GM21423 (cell line): ENCODE measurements at regions not wholly inside any gene's neighbourhood (a gene's known extent, or its start where the extent isn't known, plus 50 kb on each side); places are given as distances from the start of the nearest gene placed in this dataset.
"Not testable (repeated sequence)": the region's sequence is repeated elsewhere in the genome, so short reads cannot be mapped to it uniquely, and the experiment has no call there.

ENCODE experiments used
- ATAC-seq: cut with Tn5 transposase; IDR thresholded peaks from one replicate; pipeline ENCODE4 v1.9.1; 2021; ENCODE audit warnings: mild to moderate bottlenecking, moderate library complexity; ENCODE audit not compliant: unreplicated experiment

DNA sequence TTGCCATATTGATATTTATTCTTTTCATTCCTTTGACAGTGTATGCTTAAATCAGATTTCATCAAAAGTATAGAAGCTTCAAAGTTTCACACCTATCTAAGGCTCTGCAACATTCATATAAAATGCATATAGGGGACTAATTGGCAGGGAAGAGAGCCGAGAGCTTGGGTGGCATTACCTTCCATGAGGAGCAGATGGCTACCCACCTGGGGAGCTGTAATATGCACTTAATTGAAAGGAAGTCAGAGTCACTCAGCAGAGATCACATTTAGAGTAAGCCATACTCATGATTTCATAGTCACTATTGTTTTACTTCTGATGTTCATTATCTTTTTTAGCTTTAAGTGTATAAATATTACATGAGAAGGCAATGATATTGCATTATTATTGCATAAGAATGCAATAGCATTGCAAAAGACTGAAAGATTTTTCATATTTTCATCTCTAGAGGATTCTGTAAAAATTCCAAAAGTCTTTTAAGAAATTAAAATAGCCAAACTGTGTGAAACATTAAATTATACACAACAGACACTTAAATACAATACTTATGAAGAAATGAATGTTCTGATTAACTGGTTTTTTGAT is 1305.2 kb downstream of the EPHA7 start:
- no peak for ATAC-seq

DNA sequence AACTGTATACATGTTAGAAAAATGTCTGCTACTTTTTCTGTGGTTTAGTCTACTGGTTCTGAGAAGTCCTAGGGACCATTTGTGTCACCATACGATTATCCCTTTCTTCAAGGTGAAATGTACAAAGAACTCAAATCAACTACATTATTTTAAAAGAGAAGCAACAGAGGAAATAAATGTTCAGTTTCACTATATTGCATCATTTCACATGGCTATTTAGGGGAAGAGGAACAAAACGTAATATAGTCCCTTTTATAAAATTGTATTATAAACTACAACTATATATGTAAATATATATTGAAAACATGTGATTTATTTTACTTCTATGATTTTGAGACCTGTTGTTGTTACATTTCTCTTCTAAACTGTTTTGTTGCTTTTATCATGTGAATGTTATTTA is 1308.0 kb downstream of the EPHA7 start:
- no peak for ATAC-seq

DNA sequence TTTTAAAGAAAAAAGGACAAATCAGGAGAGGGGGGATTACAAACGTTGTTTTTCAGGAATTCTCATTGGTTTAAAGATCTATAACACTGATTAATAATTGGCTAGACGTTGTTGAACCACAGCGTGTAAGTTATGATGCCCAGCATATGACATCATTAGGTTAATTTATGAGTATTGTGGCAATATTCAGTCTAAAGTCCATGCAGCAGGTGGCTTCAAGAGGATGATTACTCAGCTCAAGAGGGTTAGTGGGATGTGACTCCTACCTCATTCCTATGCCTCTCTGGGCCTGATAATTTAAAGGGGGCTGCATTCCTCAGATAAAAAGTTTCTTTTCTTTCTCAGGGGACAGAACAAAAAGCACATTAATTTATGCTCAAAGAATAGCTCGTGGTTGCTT is 1309.0 kb downstream of the EPHA7 start:
- ATAC-seq: no peak

- no peak for ATAC-seq
Observed at GRCh38 chr6:92109956-92110355, 1309.4 kb downstream of the EPHA7 start.

- ATAC-seq: no peak
Observed at GRCh38 chr6:92109256-92109655, 1310.1 kb downstream of the EPHA7 start.

DNA sequence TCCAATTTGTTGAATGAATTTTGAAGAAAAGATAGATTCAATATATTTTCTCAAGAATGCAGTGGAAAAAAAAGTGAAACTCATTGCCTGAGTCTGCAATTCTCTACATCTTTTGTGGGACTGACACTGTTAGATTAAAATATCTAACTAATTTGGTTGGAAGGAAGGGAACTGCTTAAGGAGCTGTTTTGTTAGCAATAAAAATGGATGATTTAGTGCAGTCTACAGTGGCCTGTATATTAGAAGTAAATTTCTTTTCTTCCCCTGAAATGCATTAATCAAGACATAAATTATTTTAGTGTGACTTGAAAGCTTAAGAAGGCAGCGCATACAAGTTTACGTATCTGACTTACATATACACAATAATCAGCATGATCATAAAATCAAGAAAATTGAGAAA is 1332.6 kb downstream of the EPHA7 start:
- ATAC-seq: no peak

- ATAC-seq: not testable (repeated sequence)
Observed at GRCh38 chr6:92083914-92084313, 1335.4 kb downstream of the EPHA7 start.

DNA sequence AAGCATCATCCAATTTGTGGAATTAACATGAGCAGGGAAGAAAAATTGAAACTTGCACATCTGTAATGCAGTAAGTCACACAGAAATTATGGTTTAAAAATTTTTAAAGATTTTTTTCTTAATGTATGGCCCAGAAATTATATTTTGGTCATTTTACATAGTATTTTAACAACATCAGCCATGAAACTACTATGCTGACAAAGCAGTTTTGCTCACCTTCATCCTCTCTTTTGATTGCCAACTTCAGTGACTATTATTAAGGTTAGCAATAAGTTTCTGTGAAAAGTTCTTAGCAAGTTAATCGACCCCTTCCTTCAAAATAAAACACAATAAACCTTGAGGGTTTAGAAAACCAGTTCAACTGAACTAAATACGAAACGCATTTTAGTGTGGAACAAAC is 1347.0 kb downstream of the EPHA7 start:
- ATAC-seq: no peak

- ATAC-seq: no peak
Observed at GRCh38 chr6:92069781-92070180, 1349.6 kb downstream of the EPHA7 start.

DNA sequence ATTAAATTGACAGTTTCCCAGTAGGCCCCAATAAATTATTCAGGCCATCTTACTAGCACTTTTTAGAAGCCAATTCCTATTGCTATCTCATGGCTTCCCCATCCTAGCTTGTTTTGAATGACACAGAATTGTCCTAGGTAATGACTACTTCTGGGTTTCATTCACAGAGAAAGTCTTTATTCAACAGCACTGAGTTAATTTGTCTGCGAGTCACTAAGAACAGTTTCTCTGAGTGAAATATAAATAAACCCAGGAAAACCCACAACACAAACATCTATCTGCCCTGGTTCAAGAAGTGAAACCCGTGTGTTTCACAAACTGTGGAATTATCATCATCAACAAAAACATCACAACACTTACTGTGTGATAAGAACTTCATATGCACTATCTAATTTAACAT is 1366.8 kb downstream of the EPHA7 start:
- no peak for ATAC-seq

GRCh38 chr6:92050216-92050615 is 1369.1 kb downstream of the EPHA7 start:
- ATAC-seq: no peak

DNA sequence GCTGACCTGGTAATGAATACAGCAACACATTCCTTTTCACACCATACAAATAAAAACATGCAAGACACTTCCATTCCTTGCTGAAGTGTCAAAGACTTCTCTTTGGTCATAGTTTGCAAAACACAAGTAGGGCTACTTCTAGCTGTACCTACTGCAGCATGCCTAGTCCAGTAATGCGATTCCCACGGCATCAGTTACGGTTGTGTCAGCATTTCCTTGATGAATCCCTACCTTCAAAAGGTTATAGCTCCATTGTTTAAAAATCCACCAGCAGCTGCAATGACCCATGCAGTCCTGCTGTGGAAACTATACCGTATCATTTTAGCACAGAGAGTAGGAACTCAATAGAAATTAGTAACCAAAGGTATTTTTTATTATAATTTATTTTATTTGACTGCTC is 1371.5 kb downstream of the EPHA7 start:
- ATAC-seq: no peak

DNA sequence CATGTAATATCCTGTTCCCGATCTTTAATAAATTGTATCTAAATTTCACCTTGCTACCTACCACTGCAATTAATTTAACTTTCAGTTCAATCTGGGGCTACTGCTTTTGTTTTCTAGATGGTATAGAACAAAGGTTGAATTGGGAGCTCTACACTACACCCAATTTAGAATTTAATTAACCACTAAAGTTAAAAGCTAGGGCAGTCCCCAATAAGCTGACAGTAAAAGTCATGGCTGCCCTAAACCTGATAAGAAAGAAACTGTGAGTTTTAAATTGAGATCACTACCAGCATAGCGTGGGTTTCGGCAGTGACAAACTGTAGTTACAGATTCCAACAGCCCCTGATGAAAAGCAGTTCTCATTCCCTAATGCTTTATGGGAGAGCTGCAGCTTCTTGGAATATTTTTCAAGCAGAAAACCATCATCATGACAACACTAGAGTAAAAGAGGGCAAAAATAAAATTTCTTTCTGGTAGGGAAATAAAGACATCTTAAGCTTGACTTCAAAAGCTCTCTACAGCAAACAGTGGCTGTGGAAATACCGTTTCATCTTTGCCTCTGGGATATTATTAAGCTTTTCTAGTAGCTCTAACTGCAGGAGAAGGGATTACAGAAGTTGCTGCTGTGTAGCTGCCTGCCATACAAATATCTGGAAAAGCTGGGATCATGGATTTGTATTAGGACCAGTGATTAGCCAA is 1372.1 kb downstream of the EPHA7 start:
- no peak for ATAC-seq

DNA sequence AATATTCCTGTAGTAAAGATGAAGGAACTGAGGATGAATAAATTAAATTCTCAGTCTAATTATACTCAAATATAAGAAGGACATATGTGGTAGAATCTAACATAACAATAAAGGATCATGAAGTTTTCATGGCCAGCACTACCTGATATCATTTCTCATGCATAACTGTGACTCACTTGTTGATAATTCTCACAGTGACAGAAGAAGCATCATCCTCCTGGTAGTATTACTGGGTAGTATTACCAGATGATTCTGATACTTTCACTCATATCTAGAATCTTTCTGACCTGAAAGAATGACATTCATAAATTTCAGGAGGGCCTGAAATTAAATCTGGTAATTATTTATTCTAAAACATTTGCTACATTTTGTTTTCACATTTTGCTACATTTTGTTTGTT is 1375.0 kb downstream of the EPHA7 start:
- ATAC-seq: no peak

- ATAC-seq: no peak
Observed at GRCh38 chr6:92043777-92044176, 1375.6 kb downstream of the EPHA7 start.

DNA sequence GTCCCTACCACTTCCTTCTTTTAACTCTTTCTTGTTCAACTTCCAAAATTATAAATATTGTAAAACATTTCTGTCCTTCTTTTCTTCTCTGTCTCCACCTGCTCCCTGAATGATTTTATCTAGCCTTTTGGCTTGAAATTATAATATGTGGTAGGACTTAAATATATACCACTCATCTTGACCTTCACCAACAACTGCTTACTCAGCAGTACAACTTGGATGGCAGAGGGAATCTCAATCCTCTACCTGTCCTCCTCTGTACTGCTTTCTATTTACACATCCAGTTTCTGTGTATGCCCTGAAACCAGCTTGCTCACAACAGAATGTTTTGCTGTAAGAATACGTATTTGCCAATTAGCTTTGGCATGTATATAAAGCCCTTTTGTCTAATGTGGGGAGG is 1392.5 kb downstream of the EPHA7 start:
- ATAC-seq: no peak

DNA sequence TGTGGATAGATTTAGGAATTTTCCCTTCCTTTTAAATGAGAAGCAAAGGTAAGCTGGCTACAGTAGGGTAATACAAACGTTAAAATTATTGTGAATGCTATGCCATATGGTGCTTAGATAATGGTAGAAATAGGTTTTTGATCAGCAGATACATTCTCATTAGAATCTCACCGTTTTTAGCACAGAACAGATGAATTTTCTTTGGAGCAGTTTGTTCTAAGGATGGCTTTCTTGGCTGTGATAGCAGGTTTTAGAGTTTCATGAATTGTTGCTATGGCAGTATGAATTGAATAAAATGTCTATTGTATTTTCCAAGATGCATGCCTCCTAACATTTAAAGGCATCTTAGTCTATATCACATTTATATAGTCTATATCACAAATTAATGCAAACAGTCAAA is 1394.5 kb downstream of the EPHA7 start:
- no peak for ATAC-seq

GRCh38 chr6:92024110-92024509 is 1395.2 kb downstream of the EPHA7 start:
- no peak for ATAC-seq

GRCh38 chr6:92023410-92023966 is 1395.9 kb downstream of the EPHA7 start:
- no peak for ATAC-seq

GRCh38 chr6:92011681-92012245 is 1407.6 kb downstream of the EPHA7 start:
- ATAC-seq: no peak

DNA sequence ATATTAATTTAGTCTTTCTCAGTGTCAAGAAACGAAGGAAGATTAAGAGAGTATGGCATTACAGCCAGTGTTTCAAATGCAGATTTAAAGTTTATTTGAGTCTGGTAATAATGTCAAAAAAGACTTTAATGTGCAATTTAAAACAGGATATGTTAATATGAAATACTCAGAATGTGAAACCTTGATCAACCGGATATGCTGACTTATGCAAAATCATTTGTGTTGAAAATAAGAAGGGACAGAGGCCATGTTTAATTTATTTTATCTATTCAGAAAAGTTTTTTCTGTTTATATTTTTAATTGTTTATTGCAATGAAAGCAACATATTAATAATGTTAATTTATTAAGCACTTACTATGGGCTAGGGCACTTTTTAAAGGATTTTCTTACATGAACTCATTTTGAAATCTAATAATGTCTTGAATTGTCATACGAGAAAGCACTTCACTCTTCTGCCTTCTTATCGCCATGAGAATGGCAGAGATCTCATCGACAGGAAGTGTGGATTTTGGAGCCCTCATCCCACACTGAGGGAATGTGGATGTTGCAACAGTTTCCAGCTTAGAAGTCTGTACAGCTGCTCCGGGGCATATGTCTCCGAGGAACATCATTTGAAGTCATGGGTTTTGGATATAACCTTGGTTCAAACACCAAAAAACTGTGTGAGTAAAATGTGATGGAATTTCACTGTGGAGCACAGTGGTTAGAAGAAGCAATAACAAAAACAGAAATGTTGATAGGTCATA is 1410.4 kb downstream of the EPHA7 start:
- ATAC-seq: no peak

- no peak for ATAC-seq
Observed at GRCh38 chr6:92000112-92000511, 1413.2 kb upstream of the MAP3K7 start.
